Stimulated activated CD8-positive, alpha-beta memory T cell treated with anti-CD3 and anti-CD28 coated beads, Interleukin-7, amount 100 ng/mL, for 4 hours (primary cell): ENCODE measurements at regions not wholly inside any gene's neighbourhood (a gene's known extent, or its start where the extent isn't known, plus 50 kb on each side); places are given as distances from the start of the nearest gene placed in this dataset.

Experiments used
- DNase-seq, 2 donors: peaks; one replicate each; pipeline ENCODE4 v3.0.0-alpha.2; 2020; ENCODE audit warnings: low read depth in 2 of 2

- DNase-seq: no peak
These were observed 152.4 kb downstream of the TOMM20 start for GRCh38 chr1:234975941-234976860.

GRCh38 chr1:234975122-234975940 is 153.3 kb downstream of the TOMM20 start:
- no peak for DNase-seq

- DNase-seq: no peak
These were observed 155.0 kb downstream of the TOMM20 start for GRCh38 chr1:234973426-234974250.

- DNase-seq: no peak
These were observed 156.0 kb downstream of the TOMM20 start for GRCh38 chr1:234972411-234973191.

GRCh38 chr1:234971586-234972297 is 156.9 kb downstream of the TOMM20 start:
- DNase-seq: no peak

- no peak for DNase-seq
These were observed 157.7 kb downstream of the TOMM20 start for GRCh38 chr1:234970731-234971476.

GRCh38 chr1:234970401-234970730 is 158.3 kb downstream of the TOMM20 start:
- no peak for DNase-seq

- no peak for DNase-seq
These were observed 158.8 kb downstream of the TOMM20 start for GRCh38 chr1:234969581-234970400.

- no peak for DNase-seq
These were observed 159.6 kb downstream of the TOMM20 start for GRCh38 chr1:234969011-234969441.

GRCh38 chr1:234968451-234968850 is 160.2 kb downstream of the TOMM20 start:
- DNase-seq: no peak

GRCh38 chr1:234967121-234967520 is 161.5 kb downstream of the TOMM20 start:
- DNase-seq: no peak

- DNase-seq: no peak
These were observed 163.5 kb downstream of the TOMM20 start for GRCh38 chr1:234965111-234965510.

GRCh38 chr1:234963904-234964702 is 164.5 kb downstream of the TOMM20 start:
- no peak for DNase-seq

GRCh38 chr1:234963180-234963903 is 165.3 kb downstream of the TOMM20 start:
- DNase-seq: peak; percentile 84 to 87

- DNase-seq: no peak
These were observed 166.2 kb downstream of the TOMM20 start for GRCh38 chr1:234962340-234962989.

- DNase-seq: no peak
These were observed 166.9 kb downstream of the TOMM20 start for GRCh38 chr1:234961456-234962339.
